ENCODE measurements at regions not wholly inside any gene's neighbourhood (a gene's known extent, or its start where the extent isn't known, plus 50 kb on each side); places are given as distances from the start of the nearest gene placed in this dataset.

GRCh38 chr12:13566292-13566691 lies 369.8 kb downstream of the EMP1 start:
- Histone ChIP-seq H2AK5ac (ENCODE audit: low read depth, low read length) (no peak overlapping the region), H3K9ac (ENCODE audit: low read depth, low read length) (no peak overlapping the region), H3K4me2 (ENCODE audit: low read depth, low read length) (no peak overlapping the region), H4K91ac (ENCODE audit: insufficient read depth, low read depth, low read length) (no peak overlapping the region), H3K36me3 (ENCODE audit: control insufficient read depth, insufficient read depth, low read length) (no peaks in the 10 kb centered on the region), H3K79me1 (ENCODE audit: low read depth in 1 of 2, low read length in 2 of 2) (no peaks in the 10 kb centered on the region), H3K14ac (replicated peaks; ENCODE audit: low read depth, low read length) (no peak overlapping the region), H4K8ac (ENCODE audit: low read depth in 2 of 2, low read length in 2 of 2) (no peak overlapping the region), H2BK20ac (ENCODE audit: low read depth, low read length) (no peak overlapping the region), H2BK15ac (ENCODE audit: low read depth, low read length) (no peak overlapping the region), H3K4me3 (ENCODE audit: insufficient read depth, low read depth, low read length) (no peak overlapping the region), H3K27me3 (ENCODE audit: control insufficient read depth, insufficient read depth, low read length) (no peaks in the 10 kb centered on the region), H4K20me1 (ENCODE audit: insufficient read depth, low read length) (no peaks in the 10 kb centered on the region), H4K5ac (ENCODE audit: low read depth, low read length) (no peak overlapping the region), H3K9me1 (ENCODE audit: insufficient read depth, low read length) (no peaks in the 10 kb centered on the region), H3K23ac (ENCODE audit: low read depth, low read length) (no peak overlapping the region), H3K56ac (ENCODE audit: extremely low read depth, insufficient read depth, low read length) (no peak overlapping the region), H3K9me3 (ENCODE audit: control insufficient read depth, insufficient read depth, low read length) (0 out of 2 replicates have a peak, but pooled peaks cover 2% of the 10 kb centered on the region), H3K4me1 (ENCODE audit: control insufficient read depth, insufficient read depth, low read length) (no peaks in the 10 kb centered on the region), H3K27ac (ENCODE audit: insufficient read depth, low read length) (no peak overlapping the region), H2AK9ac (replicated peaks; ENCODE audit: low read depth, low read length, poor library complexity) (no peak overlapping the region), H3K18ac (ENCODE audit: low read depth, low read length) (no peak overlapping the region), H2BK5ac (ENCODE audit: low read depth, low read length, poor library complexity, severe bottlenecking) (no peak overlapping the region), H3K4ac (ENCODE audit: low read depth, low read length) (no peak overlapping the region), H2AFZ (replicated peaks; ENCODE audit: low read length, poor library complexity) (no peak overlapping the region), H2BK120ac (ENCODE audit: low read depth, low read length) (no peak overlapping the region)
- POLR2A ChIA-PET (ENCODE audit: unreplicated experiment) = no interaction called here
- intact Hi-C loops (cut with micrococcal nuclease) = no loop called here
- in situ Hi-C loops (cut with MboI; ENCODE audit: low sequenced_read_pairs) = no loop called here
- no peak for DNase-seq
- CTCF ChIA-PET = interaction anchor here (0.9 to 1.9 kb wide), 2 partner anchors 32 to 310 kb away, joined by 3 to 5 read pairs; no protein-coding TSS in a partner anchor
- ATAC-seq (ENCODE audit: low read depth) = no peak
- BruUV-seq (replicated peaks) = no TSS peak
- dilution Hi-C loops (cut with HindIII; ENCODE audit: low sequenced_read_pairs, unreplicated experiment) = no loop called here
- no peak for TF ChIP-seq RFX5 (IDR thresholded peaks at IDR 0.05; ENCODE audit: low read depth, low read length)
- no peak for TF ChIP-seq CHD1 (IDR thresholded peaks at IDR 0.05; ENCODE audit: low read depth, low read length)
- no peak for TF ChIP-seq FOS (IDR thresholded peaks at IDR 0.05; ENCODE audit: low read depth, low read length)
- TF ChIP-seq MAZ (IDR thresholded peaks at IDR 0.05; ENCODE audit: borderline replicate concordance, low read depth, low read length) = no peak
- no peak for TF ChIP-seq SMC3 (IDR thresholded peaks at IDR 0.05; ENCODE audit: low read depth, low read length)
- TF ChIP-seq CEBPB (IDR thresholded peaks at IDR 0.05; ENCODE audit: low read depth, low read length) = no peak
- TF ChIP-seq RAD21 (IDR thresholded peaks at IDR 0.05; ENCODE audit: low read length) = no peak
- no peak for TF ChIP-seq USF2 (IDR thresholded peaks at IDR 0.05; ENCODE audit: low read depth, low read length)
- no peak for TF ChIP-seq CTCF (conservative IDR thresholded peaks at IDR 0.05; ENCODE audit: low read depth, low read length)
- TF ChIP-seq ELK1 (IDR thresholded peaks at IDR 0.05; ENCODE audit: borderline replicate concordance, low read depth, low read length) = no peak
- no peak for TF ChIP-seq MAFK (IDR thresholded peaks at IDR 0.05; ENCODE audit: low read depth, low read length)

All from IMR-90 (cell line).